ENCODE measurements at regions not wholly inside any gene's neighbourhood (a gene's known extent, or its start where the extent isn't known, plus 50 kb on each side); places are given as distances from the start of the nearest gene placed in this dataset.

- Histone ChIP-seq H3K4me2 (ENCODE audit: low read length) (no peak overlapping the region), H3K27ac (ENCODE audit: low read length) (no peak overlapping the region), H2AFZ (ENCODE audit: low read depth, low read length) (no peak overlapping the region), H3K79me2 (replicated peaks; ENCODE audit: insufficient read depth, low read length) (no peaks in the 10 kb centered on the region), H4K20me1 (ENCODE audit: insufficient read depth) (no peaks in the 10 kb centered on the region), H3K27me3 (ENCODE audit: insufficient read depth, low read depth, low read length) (no peaks in the 10 kb centered on the region), H3K36me3 (ENCODE audit: insufficient read depth, low read length) (no peaks in the 10 kb centered on the region), H3F3A (ENCODE audit: insufficient read depth, low read length, poor library complexity, severe bottlenecking) (no peaks in the 10 kb centered on the region), H3K4me3 (ENCODE audit: low read length) (no peak overlapping the region), H3K9ac (ENCODE audit: low read length) (no peak overlapping the region), H3K9me3 (ENCODE audit: low read length) (no peaks in the 10 kb centered on the region), H3K9me2 (ENCODE audit: insufficient read depth, low read length) (no peaks in the 10 kb centered on the region)
- no peak for TF ChIP-seq TAF1 (IDR thresholded peaks at IDR 0.05; ENCODE audit: low read depth)
- no peak for TF ChIP-seq SMC3 (conservative IDR thresholded peaks at IDR 0.05; ENCODE audit: poor library complexity)
- TF ChIP-seq RAD21 (conservative IDR thresholded peaks at IDR 0.05): no peak
- TF ChIP-seq MXI1 (conservative IDR thresholded peaks at IDR 0.05; ENCODE audit: poor library complexity, severe bottlenecking): no peak
- no peak for TF ChIP-seq EZH2 (IDR thresholded peaks at IDR 0.05; ENCODE audit: borderline replicate concordance, insufficient read depth, low read length, poor library complexity, severe bottlenecking)
- TF ChIP-seq, protein P1, sequence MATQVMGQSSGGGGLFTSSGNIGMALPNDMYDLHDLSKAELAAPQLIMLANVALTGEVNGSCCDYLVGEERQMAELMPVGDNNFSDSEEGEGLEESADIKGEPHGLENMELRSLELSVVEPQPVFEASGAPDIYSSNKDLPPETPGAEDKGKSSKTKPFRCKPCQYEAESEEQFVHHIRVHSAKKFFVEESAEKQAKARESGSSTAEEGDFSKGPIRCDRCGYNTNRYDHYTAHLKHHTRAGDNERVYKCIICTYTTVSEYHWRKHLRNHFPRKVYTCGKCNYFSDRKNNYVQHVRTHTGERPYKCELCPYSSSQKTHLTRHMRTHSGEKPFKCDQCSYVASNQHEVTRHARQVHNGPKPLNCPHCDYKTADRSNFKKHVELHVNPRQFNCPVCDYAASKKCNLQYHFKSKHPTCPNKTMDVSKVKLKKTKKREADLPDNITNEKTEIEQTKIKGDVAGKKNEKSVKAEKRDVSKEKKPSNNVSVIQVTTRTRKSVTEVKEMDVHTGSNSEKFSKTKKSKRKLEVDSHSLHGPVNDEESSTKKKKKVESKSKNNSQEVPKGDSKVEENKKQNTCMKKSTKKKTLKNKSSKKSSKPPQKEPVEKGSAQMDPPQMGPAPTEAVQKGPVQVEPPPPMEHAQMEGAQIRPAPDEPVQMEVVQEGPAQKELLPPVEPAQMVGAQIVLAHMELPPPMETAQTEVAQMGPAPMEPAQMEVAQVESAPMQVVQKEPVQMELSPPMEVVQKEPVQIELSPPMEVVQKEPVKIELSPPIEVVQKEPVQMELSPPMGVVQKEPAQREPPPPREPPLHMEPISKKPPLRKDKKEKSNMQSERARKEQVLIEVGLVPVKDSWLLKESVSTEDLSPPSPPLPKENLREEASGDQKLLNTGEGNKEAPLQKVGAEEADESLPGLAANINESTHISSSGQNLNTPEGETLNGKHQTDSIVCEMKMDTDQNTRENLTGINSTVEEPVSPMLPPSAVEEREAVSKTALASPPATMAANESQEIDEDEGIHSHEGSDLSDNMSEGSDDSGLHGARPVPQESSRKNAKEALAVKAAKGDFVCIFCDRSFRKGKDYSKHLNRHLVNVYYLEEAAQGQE (IDR thresholded peaks at IDR 0.05; ENCODE audit: borderline replicate concordance): no peak
- TF ChIP-seq CTCF (IDR thresholded peaks at IDR 0.05; ENCODE audit: poor library complexity, severe bottlenecking): no peak
- TF ChIP-seq POLR2AphosphoS5 (IDR thresholded peaks at IDR 0.05): no peak
- no peak for TF ChIP-seq EP300 (conservative IDR thresholded peaks at IDR 0.05; ENCODE audit: poor library complexity, severe bottlenecking)
These were observed 233.4 kb upstream of the SPRY2 start for GRCh38 chr13:80574113-80574850.

DNA sequence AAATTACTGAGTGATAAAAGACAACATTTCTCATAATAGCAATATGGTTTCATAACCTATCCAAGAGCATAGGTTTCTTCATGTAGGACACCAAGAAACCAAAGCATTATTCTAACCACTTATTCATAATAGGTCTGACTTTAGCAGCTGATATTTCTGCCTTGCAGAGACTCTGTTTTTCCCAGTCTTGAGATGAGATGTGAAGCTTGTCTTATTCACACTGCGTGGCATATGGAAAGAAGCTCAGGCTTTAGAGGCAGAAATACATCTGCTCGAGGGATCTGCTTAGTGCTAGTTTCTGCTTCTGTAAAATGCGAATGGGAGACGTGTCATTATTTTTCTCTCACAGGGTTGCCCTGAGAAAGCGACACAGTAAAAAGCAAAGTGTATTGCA, 232.0 kb upstream of the SPRY2 start:
- H3K9me2 ChIP-seq (ENCODE audit: insufficient read depth, low read length): no peaks in the 10 kb centered on the region
- no peak overlapping the region for H3K27ac ChIP-seq (ENCODE audit: low read length)
- H4K20me1 ChIP-seq (ENCODE audit: insufficient read depth): no peaks in the 10 kb centered on the region
- H3K4me2 ChIP-seq (ENCODE audit: low read length): no peak overlapping the region
- H3K36me3 ChIP-seq (ENCODE audit: insufficient read depth, low read length): no peaks in the 10 kb centered on the region
- TF ChIP-seq SMC3 (conservative IDR thresholded peaks at IDR 0.05; ENCODE audit: poor library complexity) (no peak), EZH2 (IDR thresholded peaks at IDR 0.05; ENCODE audit: borderline replicate concordance, insufficient read depth, low read length, poor library complexity, severe bottlenecking) (no peak), RAD21 (conservative IDR thresholded peaks at IDR 0.05) (no peak)
- TF ChIP-seq, protein P1 (IDR thresholded peaks at IDR 0.05; ENCODE audit: borderline replicate concordance): no peak
- no peak overlapping the region for H3K9ac ChIP-seq (ENCODE audit: low read length)
- no peaks in the 10 kb centered on the region for H3K27me3 ChIP-seq (ENCODE audit: insufficient read depth, low read depth, low read length)
- H3K4me3 ChIP-seq (ENCODE audit: low read length): no peak overlapping the region
- H3K9me3 ChIP-seq (ENCODE audit: low read length): no peaks in the 10 kb centered on the region
- H3F3A ChIP-seq (ENCODE audit: insufficient read depth, low read length, poor library complexity, severe bottlenecking): no peaks in the 10 kb centered on the region
- H3K79me2 ChIP-seq (replicated peaks; ENCODE audit: insufficient read depth, low read length): no peaks in the 10 kb centered on the region
- H2AFZ ChIP-seq (ENCODE audit: low read depth, low read length): no peak overlapping the region
